HCT116 (cell line): ENCODE measurements at regions not wholly inside any gene's neighbourhood (a gene's known extent, or its start where the extent isn't known, plus 50 kb on each side); places are given as distances from the start of the nearest gene placed in this dataset.

ENCODE experiments used
- EZH2phosphoT487 ChIP-seq: fragments of 200-600 bp; IDR thresholded peaks from 2 replicates; pipeline ENCODE4 v1.6.1; 2018; ENCODE audit warnings: antibody characterized with exemption, borderline replicate concordance
- POLR2A ChIP-seq: IDR thresholded peaks from 2 replicates; pipeline ENCODE4 v1.7.0; 2011; ENCODE audit warnings: borderline replicate concordance; ENCODE audit not compliant: insufficient read depth, insufficient read length; ENCODE audit errors: extremely low read depth
- REST ChIP-seq: IDR thresholded peaks from 2 replicates; pipeline ENCODE4 v1.6.1; 2012; ENCODE audit warnings: low read depth
- SIN3A ChIP-seq: IDR thresholded peaks from 2 replicates; pipeline ENCODE4 v1.6.1; 2012; ENCODE audit warnings: low read depth
- YY1 ChIP-seq: IDR thresholded peaks from 2 replicates; pipeline ENCODE4 v1.6.1; 2011; ENCODE audit warnings: low read length, low read depth, moderate library complexity, mild to moderate bottlenecking; ENCODE audit not compliant: insufficient replicate concordance; ENCODE audit errors: extremely low read depth
- ZNF274 ChIP-seq: fragments of 200-500 bp; sonication (Bioruptor generic); IDR thresholded peaks from 2 replicates; pipeline ENCODE4 v1.6.1; 2014; ENCODE audit warnings: mild to moderate bottlenecking, low read depth, low read length, inconsistent platforms
- TF ChIP-seq, protein P1 (sequence below), 3 experiments: fragments of 200-600 bp in 1 of 3; sonication (generic) in 1 of 3; IDR thresholded peaks in 2 of 3; conservative IDR thresholded peaks in 1 of 3; 2 replicates each; pipeline ENCODE4 v1.5.1; 2012 to 2017; ENCODE audit warnings: low read depth in 2 of 3, low read length in 2 of 3, antibody characterized with exemption in 1 of 3, borderline replicate concordance in 1 of 3, control low read depth in 1 of 3, mild to moderate bottlenecking in 1 of 3, mixed read lengths in 1 of 3, mixed run types in 1 of 3, moderate library complexity in 1 of 3; ENCODE audit not compliant: insufficient read depth in 1 of 3

GRCh38 chrX:76657499-76657898, 230.0 kb downstream of the MAGEE1 start:
- TF ChIP-seq EZH2phosphoT487 (no peak), POLR2A (no peak), SIN3A (no peak), YY1 (no peak), REST (no peak), ZNF274 (no peak)
- TF ChIP-seq, protein P1, sequence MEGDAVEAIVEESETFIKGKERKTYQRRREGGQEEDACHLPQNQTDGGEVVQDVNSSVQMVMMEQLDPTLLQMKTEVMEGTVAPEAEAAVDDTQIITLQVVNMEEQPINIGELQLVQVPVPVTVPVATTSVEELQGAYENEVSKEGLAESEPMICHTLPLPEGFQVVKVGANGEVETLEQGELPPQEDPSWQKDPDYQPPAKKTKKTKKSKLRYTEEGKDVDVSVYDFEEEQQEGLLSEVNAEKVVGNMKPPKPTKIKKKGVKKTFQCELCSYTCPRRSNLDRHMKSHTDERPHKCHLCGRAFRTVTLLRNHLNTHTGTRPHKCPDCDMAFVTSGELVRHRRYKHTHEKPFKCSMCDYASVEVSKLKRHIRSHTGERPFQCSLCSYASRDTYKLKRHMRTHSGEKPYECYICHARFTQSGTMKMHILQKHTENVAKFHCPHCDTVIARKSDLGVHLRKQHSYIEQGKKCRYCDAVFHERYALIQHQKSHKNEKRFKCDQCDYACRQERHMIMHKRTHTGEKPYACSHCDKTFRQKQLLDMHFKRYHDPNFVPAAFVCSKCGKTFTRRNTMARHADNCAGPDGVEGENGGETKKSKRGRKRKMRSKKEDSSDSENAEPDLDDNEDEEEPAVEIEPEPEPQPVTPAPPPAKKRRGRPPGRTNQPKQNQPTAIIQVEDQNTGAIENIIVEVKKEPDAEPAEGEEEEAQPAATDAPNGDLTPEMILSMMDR (IDR thresholded peaks at IDR 0.05 in 2 of 3, conservative IDR thresholded peaks at IDR 0.05 in 1 of 3; ENCODE audit: borderline replicate concordance in 1 of 3, insufficient read depth in 1 of 3, low read depth in 2 of 3, low read length in 2 of 3), result no peak
